HepG2 (cell line): ENCODE measurements at regions not wholly inside any gene's neighbourhood (a gene's known extent, or its start where the extent isn't known, plus 50 kb on each side); places are given as distances from the start of the nearest gene placed in this dataset.

Experiments used
- AKNA ChIP-seq: sonication (generic); formaldehyde crosslinking; IDR thresholded peaks from 2 replicates; pipeline ENCODE4 v1.4.0; 2020; ENCODE audit warnings: missing genetic modification reagents, borderline replicate concordance
- ELF1 ChIP-seq: sonication (generic); formaldehyde crosslinking; IDR thresholded peaks from 2 replicates; pipeline ENCODE4 v1.4.0; 2020; ENCODE audit warnings: missing genetic modification reagents
- GRHL1 ChIP-seq: sonication (generic); formaldehyde crosslinking; conservative IDR thresholded peaks from 2 replicates; pipeline ENCODE4 v1.8.0; 2022; ENCODE audit warnings: missing genetic modification reagents
- HNF1A ChIP-seq, 2 experiments: sonication (generic) in 1 of 2; formaldehyde crosslinking in 1 of 2; IDR thresholded peaks; 2 replicates each; pipeline versions ENCODE4 v1.4.0 to v1.6.1; 2016 to 2020; ENCODE audit warnings: borderline replicate concordance in 1 of 2, low read depth in 1 of 2, mild to moderate bottlenecking in 1 of 2, missing genetic modification reagents in 1 of 2
- MAFF ChIP-seq: IDR thresholded peaks from 2 replicates; pipeline ENCODE4 v1.6.1; 2011; ENCODE audit warnings: low read depth, low read length, improper control_type of control experiment
- MTA1 ChIP-seq: sonication (generic); formaldehyde crosslinking; IDR thresholded peaks from 2 replicates; pipeline ENCODE4 v1.4.0; 2020; ENCODE audit warnings: missing genetic modification reagents, mild to moderate bottlenecking, borderline replicate concordance
- MYPOP ChIP-seq: sonication (generic); formaldehyde crosslinking; IDR thresholded peaks from 2 replicates; pipeline ENCODE4 v1.8.1; 2023; ENCODE audit warnings: mild to moderate bottlenecking, moderate library complexity, missing genetic modification reagents
- ZNF101 ChIP-seq: sonication (generic); formaldehyde crosslinking; IDR thresholded peaks from 2 replicates; pipeline ENCODE4 v1.4.0; 2020; ENCODE audit warnings: mild to moderate bottlenecking, low read depth, missing genetic modification reagents, borderline replicate concordance
- ZNF296 ChIP-seq: sonication (generic); formaldehyde crosslinking; conservative IDR thresholded peaks from 2 replicates; pipeline ENCODE4 v1.5.0; 2020; ENCODE audit warnings: mild to moderate bottlenecking, missing genetic modification reagents
- ZNF513 ChIP-seq: sonication (generic); formaldehyde crosslinking; conservative IDR thresholded peaks from 2 replicates; pipeline ENCODE4 v1.5.0; 2020; ENCODE audit warnings: missing genetic modification reagents

GRCh38 chr1:93753791-93754763 lies 72.4 kb upstream of the BCAR3 start (continued):
- no peak for TF ChIP-seq MTA1 (CRISPR knock-in tag)
- peak; percentile 72 for TF ChIP-seq MAFF
- TF ChIP-seq ELF1 (CRISPR knock-in tag): no peak; the same call in 1 of the 2 replicates
- no peak for TF ChIP-seq MYPOP (CRISPR knock-in tag)
- no peak for TF ChIP-seq ZNF101 (CRISPR knock-in tag)
- TF ChIP-seq AKNA (CRISPR knock-in tag): no peak
- 0 out of 2 replicates have a peak, but pooled peaks have one; percentile 34 for TF ChIP-seq HNF1A (IDR thresholded peaks at IDR 0.05; ENCODE audit: low read depth)
- no peak; the same call in 1 of the 2 replicates for TF ChIP-seq HNF1A (CRISPR knock-in tag; IDR thresholded peaks at IDR 0.05; ENCODE audit: borderline replicate concordance)
- no peak for TF ChIP-seq ZNF296 (CRISPR knock-in tag)
- no peak for TF ChIP-seq GRHL1 (CRISPR knock-in tag)
- no peak for TF ChIP-seq ZNF513
